ENCODE measurements at regions not wholly inside any gene's neighbourhood (a gene's known extent, or its start where the extent isn't known, plus 50 kb on each side); places are given as distances from the start of the nearest gene placed in this dataset.

- no peak for DNase-seq (ENCODE audit: low spot score)
These were observed 419.9 kb downstream of the IRS2 start for GRCh38 chr13:109366525-109366924.

- DNase-seq (ENCODE audit: low spot score) = no peak
These were observed 423.0 kb downstream of the IRS2 start for GRCh38 chr13:109363431-109363830.

GRCh38 chr13:109362616-109363015, 423.8 kb downstream of the IRS2 start:
- no peak for DNase-seq (ENCODE audit: low spot score)

GRCh38 chr13:109361562-109362289, 424.7 kb downstream of the IRS2 start:
- DNase-seq (ENCODE audit: low spot score) = no peak

- no peak for DNase-seq (ENCODE audit: low spot score)
These were observed 428.5 kb downstream of the IRS2 start for GRCh38 chr13:109357751-109358471.

GRCh38 chr13:109355875-109356434, 430.4 kb downstream of the IRS2 start:
- no peak for DNase-seq (ENCODE audit: low spot score)

GRCh38 chr13:109355166-109355565, 431.2 kb downstream of the IRS2 start:
- no peak for DNase-seq (ENCODE audit: low spot score)

GRCh38 chr13:109351236-109351635, 435.1 kb downstream of the IRS2 start:
- DNase-seq (ENCODE audit: low spot score) = no peak

GRCh38 chr13:109348519-109349258, 437.7 kb downstream of the IRS2 start:
- peak; percentile 48 for DNase-seq (ENCODE audit: low spot score)

- no peak for DNase-seq (ENCODE audit: low spot score)
These were observed 440.3 kb downstream of the IRS2 start for GRCh38 chr13:109346060-109346459.

GRCh38 chr13:109345433-109345941, 440.9 kb downstream of the IRS2 start:
- DNase-seq (ENCODE audit: low spot score) = peak; percentile 19

GRCh38 chr13:109344552-109345157, 441.7 kb downstream of the IRS2 start:
- peak; percentile 59 for DNase-seq (ENCODE audit: low spot score)

- DNase-seq (ENCODE audit: low spot score) = peak; percentile 37
These were observed 449.7 kb downstream of the IRS2 start for GRCh38 chr13:109336730-109337129.

- no peak for DNase-seq (ENCODE audit: low spot score)
These were observed 452.3 kb downstream of the IRS2 start for GRCh38 chr13:109333893-109334651.

- no peak for DNase-seq (ENCODE audit: low spot score)
These were observed 453.6 kb downstream of the IRS2 start for GRCh38 chr13:109332506-109333499.

- DNase-seq (ENCODE audit: low spot score) = no peak
These were observed 454.5 kb downstream of the IRS2 start for GRCh38 chr13:109331898-109332297.

- DNase-seq (ENCODE audit: low spot score) = peak; percentile 19
These were observed 455.4 kb downstream of the IRS2 start for GRCh38 chr13:109331011-109331433.

GRCh38 chr13:109330123-109330522, 456.3 kb downstream of the IRS2 start:
- DNase-seq (ENCODE audit: low spot score) = no peak

GRCh38 chr13:109329175-109329574, 457.2 kb downstream of the IRS2 start:
- DNase-seq (ENCODE audit: low spot score) = no peak

GRCh38 chr13:109326601-109327000, 459.8 kb downstream of the IRS2 start:
- no peak for DNase-seq (ENCODE audit: low spot score)
